Adipocyte (in vitro differentiated cells): ENCODE measurements at regions not wholly inside any gene's neighbourhood (a gene's known extent, or its start where the extent isn't known, plus 50 kb on each side); places are given as distances from the start of the nearest gene placed in this dataset.
"Not testable (repeated sequence)": the region's sequence is repeated elsewhere in the genome, so short reads cannot be mapped to it uniquely, and the experiment has no call there.

Source experiments
- DNase-seq: peaks from one replicate; pipeline ENCODE4 v3.0.0-alpha.2; 2015; ENCODE audit warnings: low read depth
- H3K27me3 ChIP-seq: replicated peaks from 2 replicates; pipeline ENCODE4 v1.7.0; 2013; ENCODE audit warnings: mild to moderate bottlenecking, low read length, moderate library complexity; ENCODE audit not compliant: control insufficient read depth, insufficient read depth
- H3K36me3 ChIP-seq: 2 replicates; pipeline ENCODE4 v1.7.0; 2013; ENCODE audit warnings: low read length, mild to moderate bottlenecking, moderate library complexity; ENCODE audit not compliant: control insufficient read depth, insufficient read depth, severe bottlenecking
- H3K4me1 ChIP-seq: 2 replicates; pipeline ENCODE4 v1.7.0; 2013; ENCODE audit warnings: mild to moderate bottlenecking, low read length, moderate library complexity; ENCODE audit not compliant: control insufficient read depth, insufficient read depth
- H3K4me3 ChIP-seq: 2 replicates; pipeline ENCODE4 v1.7.0; 2013; ENCODE audit warnings: mild to moderate bottlenecking, low read length, moderate library complexity
- H3K9ac ChIP-seq: 2 replicates; pipeline ENCODE4 v1.7.0; 2013; ENCODE audit warnings: mild to moderate bottlenecking, low read length, moderate library complexity
- H3K9me3 ChIP-seq: 2 replicates; pipeline ENCODE4 v1.7.0; 2013; ENCODE audit warnings: mild to moderate bottlenecking, low read length, moderate library complexity; ENCODE audit not compliant: control insufficient read depth

GRCh38 chr5:3325972-3326840 is 269.4 kb upstream of the IRX1 start:
- Histone ChIP-seq H3K4me3 (peak overlapping the region; percentile 23), H3K36me3 (no peaks in the 10 kb centered on the region), H3K9ac (peak overlapping the region; percentile 72), H3K27me3 (no peaks in the 10 kb centered on the region), H3K4me1 (peaks cover 34% of the 10 kb centered on the region), H3K9me3 (no peaks in the 10 kb centered on the region)
- DNase-seq: no peak

GRCh38 chr5:3325201-3325971 is 270.2 kb upstream of the IRX1 start:
- H3K4me3 ChIP-seq: peak overlapping the region; percentile 23
- H3K27me3 ChIP-seq: no peaks in the 10 kb centered on the region
- H3K9ac ChIP-seq: peak overlapping the region; percentile 72
- no peak for DNase-seq
- H3K9me3 ChIP-seq: no peaks in the 10 kb centered on the region
- peaks cover 39% of the 10 kb centered on the region for H3K4me1 ChIP-seq
- H3K36me3 ChIP-seq: no peaks in the 10 kb centered on the region

GRCh38 chr5:3324421-3325101 is 271.1 kb upstream of the IRX1 start:
- Histone ChIP-seq H3K4me3 (no peak overlapping the region), H3K27me3 (no peaks in the 10 kb centered on the region), H3K9ac (peak overlapping the region; percentile 72), H3K36me3 (no peaks in the 10 kb centered on the region), H3K9me3 (no peaks in the 10 kb centered on the region), H3K4me1 (peaks cover 40% of the 10 kb centered on the region)
- DNase-seq: no peak

- not testable (repeated sequence) for H3K27me3 ChIP-seq, DNase-seq, H3K4me3 ChIP-seq, H3K9me3 ChIP-seq, H3K9ac ChIP-seq, H3K36me3 ChIP-seq
- H3K4me1 ChIP-seq: peaks cover 37% of the 10 kb centered on the region
Observed at GRCh38 chr5:3323966-3324365, 271.7 kb upstream of the IRX1 start.

- no peaks in the 10 kb centered on the region for H3K36me3 ChIP-seq
- no peak for DNase-seq
- H3K27me3 ChIP-seq: no peaks in the 10 kb centered on the region
- H3K4me1 ChIP-seq: peaks cover 37% of the 10 kb centered on the region
- H3K9me3 ChIP-seq: no peaks in the 10 kb centered on the region
- no peak overlapping the region for H3K4me3 ChIP-seq
- H3K9ac ChIP-seq: no peak overlapping the region
Observed at GRCh38 chr5:3323144-3323543, 272.5 kb upstream of the IRX1 start.

GRCh38 chr5:3322642-3323041 is 273.0 kb upstream of the IRX1 start:
- Histone ChIP-seq H3K9ac (no peak overlapping the region), H3K27me3 (no peaks in the 10 kb centered on the region), H3K9me3 (no peaks in the 10 kb centered on the region), H3K36me3 (no peaks in the 10 kb centered on the region), H3K4me1 (peaks cover 33% of the 10 kb centered on the region), H3K4me3 (no peak overlapping the region)
- no peak for DNase-seq

GRCh38 chr5:3321923-3322322 is 273.7 kb upstream of the IRX1 start:
- no peaks in the 10 kb centered on the region for H3K27me3 ChIP-seq
- DNase-seq: no peak
- no peaks in the 10 kb centered on the region for H3K36me3 ChIP-seq

GRCh38 chr5:3321119-3321760 is 274.4 kb upstream of the IRX1 start:
- H3K9me3 ChIP-seq: no peaks in the 10 kb centered on the region
- H3K9ac ChIP-seq: no peak overlapping the region
- H3K36me3 ChIP-seq: no peaks in the 10 kb centered on the region
- H3K4me1 ChIP-seq: peaks cover 26% of the 10 kb centered on the region
- no peak for DNase-seq
- no peak overlapping the region for H3K4me3 ChIP-seq
- no peaks in the 10 kb centered on the region for H3K27me3 ChIP-seq

More at GRCh38 chr5:3321923-3322322, 273.7 kb upstream of the IRX1 start:
- Histone ChIP-seq H3K9me3 (no peaks in the 10 kb centered on the region), H3K4me1 (peaks cover 33% of the 10 kb centered on the region), H3K9ac (no peak overlapping the region), H3K4me3 (no peak overlapping the region)

- no peak for DNase-seq
- Histone ChIP-seq H3K9ac (no peak overlapping the region), H3K4me3 (no peak overlapping the region), H3K36me3 (no peaks in the 10 kb centered on the region), H3K27me3 (peaks cover 2% of the 10 kb centered on the region), H3K9me3 (no peaks in the 10 kb centered on the region), H3K4me1 (peaks cover 20% of the 10 kb centered on the region)
Observed at GRCh38 chr5:3320317-3320875, 275.2 kb upstream of the IRX1 start.

GRCh38 chr5:3317051-3317795 is 278.4 kb upstream of the IRX1 start:
- Histone ChIP-seq H3K9me3 (peaks cover 9% of the 10 kb centered on the region), H3K4me1 (peaks cover 11% of the 10 kb centered on the region), H3K4me3 (no peak overlapping the region), H3K27me3 (peaks cover 8% of the 10 kb centered on the region), H3K9ac (no peak overlapping the region), H3K36me3 (no peaks in the 10 kb centered on the region)
- no peak for DNase-seq
